ENCODE measurements at regions not wholly inside any gene's neighbourhood (a gene's known extent, or its start where the extent isn't known, plus 50 kb on each side); places are given as distances from the start of the nearest gene placed in this dataset.
A peak's percentile ranks its signal among the peaks of the same experiment; 100 is the strongest.
"Not testable (repeated sequence)": the region's sequence is repeated elsewhere in the genome, so short reads cannot be mapped to it uniquely, and the experiment has no call there.

DNA sequence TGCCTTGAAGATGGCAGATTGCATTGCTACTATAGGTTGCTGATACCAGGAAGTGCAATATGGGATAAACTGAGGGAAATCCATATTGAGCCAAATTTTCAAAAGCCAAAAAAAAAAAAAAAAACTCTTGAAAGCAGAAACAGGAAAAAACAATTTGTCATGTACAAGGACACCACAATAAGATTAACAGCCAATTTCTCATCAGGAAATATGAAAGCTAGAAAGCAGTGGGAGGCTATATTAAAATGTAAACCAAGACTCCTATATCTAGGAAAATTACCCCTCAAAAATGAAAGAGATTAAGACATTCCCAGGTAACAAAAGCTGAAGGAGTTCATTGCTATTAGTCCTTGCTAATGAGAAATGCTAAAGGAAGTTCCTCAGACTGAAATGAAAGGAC is 462.8 kb upstream of the DPH6 start:
- DNase-seq (ENCODE audit: low read depth), result no peak
- TF ChIP-seq, protein P1, sequence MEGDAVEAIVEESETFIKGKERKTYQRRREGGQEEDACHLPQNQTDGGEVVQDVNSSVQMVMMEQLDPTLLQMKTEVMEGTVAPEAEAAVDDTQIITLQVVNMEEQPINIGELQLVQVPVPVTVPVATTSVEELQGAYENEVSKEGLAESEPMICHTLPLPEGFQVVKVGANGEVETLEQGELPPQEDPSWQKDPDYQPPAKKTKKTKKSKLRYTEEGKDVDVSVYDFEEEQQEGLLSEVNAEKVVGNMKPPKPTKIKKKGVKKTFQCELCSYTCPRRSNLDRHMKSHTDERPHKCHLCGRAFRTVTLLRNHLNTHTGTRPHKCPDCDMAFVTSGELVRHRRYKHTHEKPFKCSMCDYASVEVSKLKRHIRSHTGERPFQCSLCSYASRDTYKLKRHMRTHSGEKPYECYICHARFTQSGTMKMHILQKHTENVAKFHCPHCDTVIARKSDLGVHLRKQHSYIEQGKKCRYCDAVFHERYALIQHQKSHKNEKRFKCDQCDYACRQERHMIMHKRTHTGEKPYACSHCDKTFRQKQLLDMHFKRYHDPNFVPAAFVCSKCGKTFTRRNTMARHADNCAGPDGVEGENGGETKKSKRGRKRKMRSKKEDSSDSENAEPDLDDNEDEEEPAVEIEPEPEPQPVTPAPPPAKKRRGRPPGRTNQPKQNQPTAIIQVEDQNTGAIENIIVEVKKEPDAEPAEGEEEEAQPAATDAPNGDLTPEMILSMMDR (conservative IDR thresholded peaks at IDR 0.05; ENCODE audit: low read length), result no peak
- no peak overlapping the region for H3K4me3 ChIP-seq (ENCODE audit: low read length)

DNA sequence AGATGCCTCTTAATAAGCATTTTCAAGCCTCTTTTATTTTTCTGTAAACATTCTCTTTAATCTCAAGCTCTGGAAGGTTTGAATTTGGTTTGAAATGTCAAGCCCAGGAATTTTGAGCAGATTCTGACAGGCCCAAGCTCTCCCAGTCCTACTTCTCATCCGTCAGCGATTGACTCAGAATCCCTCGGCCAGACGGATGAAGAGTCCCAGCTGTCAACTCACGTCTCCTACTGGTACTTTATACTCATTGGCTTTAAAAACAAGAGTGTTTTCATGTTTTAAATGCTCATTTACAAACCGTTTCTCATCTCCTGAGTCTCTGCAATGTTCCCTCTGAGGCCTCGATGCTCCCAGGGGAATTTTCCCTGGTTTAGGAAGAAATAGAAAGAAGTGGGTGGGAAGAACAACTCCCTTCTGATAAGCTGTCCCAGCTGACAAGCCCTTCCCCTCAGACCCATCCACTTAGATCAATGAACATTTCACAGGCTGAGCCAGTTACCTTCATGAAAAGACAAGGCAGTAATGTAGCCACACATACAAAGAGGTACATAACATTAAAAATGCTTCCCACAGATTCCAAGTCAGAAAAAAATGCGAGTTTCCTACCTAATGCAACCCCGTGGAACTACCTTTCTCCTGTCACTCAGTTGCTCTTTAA is 478.2 kb upstream of the DPH6 start:
- DNase-seq (ENCODE audit: low read depth), result peak; percentile 0
- TF ChIP-seq, protein P1 (conservative IDR thresholded peaks at IDR 0.05; ENCODE audit: low read length), result no peak
- no peak overlapping the region for H3K4me3 ChIP-seq (ENCODE audit: low read length)

DNA sequence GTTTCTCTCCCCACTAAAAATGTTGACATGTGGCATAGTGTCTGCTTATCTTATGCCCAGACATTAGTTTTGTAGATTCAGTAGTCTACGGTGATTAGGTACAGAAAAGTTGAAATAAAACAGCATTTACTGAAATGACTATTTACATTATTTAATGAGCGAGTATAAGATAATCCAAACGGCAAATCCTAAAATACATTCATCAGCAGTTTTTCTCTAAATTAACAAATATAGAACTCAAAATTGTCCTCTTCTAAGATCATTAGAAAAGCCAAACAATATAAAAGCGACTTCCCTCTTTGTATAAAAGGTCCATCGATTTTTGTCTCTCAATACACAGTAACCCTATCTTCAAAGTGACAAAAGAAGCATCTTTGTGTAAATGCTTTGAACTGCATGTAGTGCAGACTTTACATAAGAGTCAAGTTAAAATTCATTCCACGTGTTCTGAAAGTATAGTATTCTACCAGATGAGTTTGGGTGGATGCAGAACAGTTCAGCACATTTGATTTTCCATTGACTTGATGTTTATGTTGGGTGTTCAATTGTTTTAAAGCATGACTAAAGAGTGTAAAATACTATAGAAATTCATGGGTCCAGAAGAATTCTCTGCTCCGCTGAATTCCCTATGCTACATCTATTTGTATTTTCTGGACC is 480.8 kb upstream of the DPH6 start:
- H3K4me3 ChIP-seq (ENCODE audit: low read length), result no peak overlapping the region
- no peak for DNase-seq (ENCODE audit: low read depth)
- TF ChIP-seq, protein P1 (conservative IDR thresholded peaks at IDR 0.05; ENCODE audit: low read length), result no peak

DNA sequence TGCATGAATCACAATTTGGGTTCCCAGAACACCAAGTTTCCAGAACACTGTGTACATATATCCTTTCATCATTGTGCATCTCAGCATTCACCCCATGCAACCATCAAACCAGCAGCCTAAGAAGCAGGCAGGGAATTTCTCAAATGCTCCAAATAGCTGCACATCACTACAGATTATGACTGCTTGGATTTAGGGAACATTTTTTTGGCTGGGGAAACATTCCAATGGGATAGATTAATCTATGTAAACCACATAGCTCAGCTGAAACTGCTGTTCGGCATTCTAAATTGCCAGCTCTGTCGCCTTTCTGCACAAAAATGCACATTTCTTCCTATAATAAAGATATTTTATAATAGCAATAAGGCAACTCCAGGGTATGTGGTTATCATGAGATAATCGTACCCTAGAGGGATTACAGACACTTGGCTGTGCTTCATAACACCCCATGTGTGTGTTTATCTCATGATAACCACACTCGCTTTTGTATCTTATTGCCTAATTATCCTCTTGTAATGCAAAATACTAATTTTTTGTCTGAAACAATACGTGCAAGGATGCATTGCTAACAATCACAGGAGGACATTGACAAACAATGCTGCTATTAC is 483.7 kb upstream of the DPH6 start:
- DNase-seq (ENCODE audit: low read depth), result peak; percentile 92
- H3K4me3 ChIP-seq (ENCODE audit: low read length), result no peak overlapping the region
- TF ChIP-seq, protein P1 (conservative IDR thresholded peaks at IDR 0.05; ENCODE audit: low read length), result no peak

DNA sequence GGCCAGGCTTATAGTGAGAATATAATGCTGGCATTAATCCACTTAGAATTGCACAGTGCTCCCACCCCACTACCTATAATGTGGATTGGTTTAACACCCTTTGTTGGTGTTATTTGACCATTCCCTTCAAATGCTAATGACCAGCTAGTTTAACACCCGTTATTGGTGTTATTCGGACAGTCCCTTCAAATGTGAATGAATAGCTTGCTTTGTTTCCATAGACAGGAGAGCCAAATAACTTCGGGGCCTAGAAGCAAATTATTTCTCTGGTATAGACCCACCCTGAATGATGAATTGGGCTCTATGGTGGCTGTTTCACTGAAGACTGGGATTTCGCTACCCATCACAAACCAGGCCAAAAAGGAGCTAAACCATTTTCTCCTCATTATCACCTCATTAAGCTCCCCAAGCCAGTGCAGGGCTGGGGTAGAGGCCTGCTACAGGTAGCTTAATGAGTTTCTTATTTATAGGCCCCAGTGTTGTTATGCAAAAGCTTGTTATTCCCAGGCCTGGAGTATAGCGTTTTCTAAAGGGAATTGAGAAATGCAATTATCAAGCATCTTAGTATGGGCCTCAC is 494.1 kb upstream of the DPH6 start:
- no peak for DNase-seq (ENCODE audit: low read depth)
- no peak overlapping the region for H3K4me3 ChIP-seq (ENCODE audit: low read length)
- TF ChIP-seq, protein P1 (conservative IDR thresholded peaks at IDR 0.05; ENCODE audit: low read length), result no peak

DNA sequence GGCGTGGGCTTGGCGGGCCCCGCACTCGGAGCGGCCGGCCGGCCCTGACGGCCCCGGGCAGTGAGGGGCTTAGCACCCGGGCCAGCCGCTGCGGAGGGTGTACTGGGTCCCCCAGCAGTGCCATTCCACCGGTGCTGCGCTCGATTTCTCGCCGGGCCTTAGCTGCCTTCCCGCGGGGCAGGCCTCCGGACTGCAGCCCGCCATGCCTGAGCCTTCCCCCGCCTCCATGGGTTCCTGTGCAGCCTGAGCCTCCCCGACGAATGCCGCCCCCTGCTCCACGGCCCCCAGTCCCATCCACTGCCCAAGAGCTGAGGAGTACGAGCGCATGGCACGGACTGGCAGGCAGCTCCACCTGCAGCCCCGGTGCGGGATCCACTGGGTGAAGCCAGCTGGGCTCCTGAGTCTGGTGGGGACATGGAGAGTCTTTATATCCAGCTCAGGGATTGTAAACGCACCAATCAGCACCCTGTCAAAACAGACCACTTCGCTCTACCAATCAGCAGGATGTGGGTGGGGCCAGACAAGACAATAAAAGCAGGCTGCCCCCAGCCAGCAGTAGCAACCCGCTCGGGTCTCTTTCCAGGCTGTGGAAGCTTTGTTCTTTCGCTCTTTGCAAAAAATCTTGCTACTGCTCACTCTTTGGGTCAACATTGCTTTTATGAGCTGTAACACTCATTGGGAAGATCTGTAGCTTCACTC is 501.2 kb upstream of the DPH6 start:
- not testable (repeated sequence) for DNase-seq (ENCODE audit: low read depth); H3K4me3 ChIP-seq (ENCODE audit: low read length)

DNA sequence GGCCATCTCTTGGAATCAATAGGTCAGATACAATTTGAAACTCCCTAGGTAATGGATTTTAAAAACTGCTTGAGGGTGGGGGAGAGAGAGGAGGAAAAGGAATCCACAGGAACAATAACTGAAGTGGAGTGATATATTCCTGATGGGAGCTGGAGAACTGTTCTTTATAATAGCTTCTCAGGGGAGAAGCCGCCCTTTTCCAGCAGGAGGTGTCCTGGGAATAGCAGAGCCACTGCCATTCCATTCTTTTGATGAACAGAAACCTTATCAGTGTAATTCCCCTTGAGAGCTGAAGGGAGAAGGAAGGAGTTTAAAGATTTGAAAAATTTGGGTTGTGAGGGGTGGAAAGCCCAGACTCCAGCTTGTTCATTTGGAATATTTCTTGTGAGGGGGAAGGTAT is 504.9 kb upstream of the DPH6 start:
- TF ChIP-seq, protein P1 (conservative IDR thresholded peaks at IDR 0.05; ENCODE audit: low read length), result no peak
- no peak for DNase-seq (ENCODE audit: low read depth)
- no peak overlapping the region for H3K4me3 ChIP-seq (ENCODE audit: low read length)

DNA sequence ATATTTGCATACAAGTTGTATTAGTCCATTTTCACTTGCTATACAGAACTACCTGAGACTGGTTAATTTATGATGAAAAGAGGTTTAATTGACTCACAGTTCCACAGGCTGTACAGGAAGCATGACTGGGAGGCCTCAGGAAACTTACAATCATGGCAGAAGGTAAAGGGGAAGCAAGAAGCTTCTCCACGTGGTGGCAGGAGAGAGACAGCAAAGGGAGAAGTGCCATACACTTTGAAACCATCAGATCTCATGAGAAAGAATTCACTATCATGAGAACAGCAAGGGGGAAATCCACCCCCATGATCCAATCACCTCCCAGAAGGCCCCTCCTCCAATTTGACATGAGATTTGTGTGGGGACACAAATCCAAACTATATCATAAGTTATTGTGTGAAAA is 506.7 kb upstream of the DPH6 start:
- DNase-seq (ENCODE audit: low read depth); H3K4me3 ChIP-seq (ENCODE audit: low read length): not testable (repeated sequence)

Data from AG10803 (cell line).